ENCODE measurements at regions not wholly inside any gene's neighbourhood (a gene's known extent, or its start where the extent isn't known, plus 50 kb on each side); places are given as distances from the start of the nearest gene placed in this dataset.

GRCh38 chr15:31815411-31816155 is 214.7 kb upstream of the CHRNA7 start:
- BruUV-seq (replicated peaks) = no TSS peak
- DNase-seq = no peak
- H3K79me2 ChIP-seq (ENCODE audit: low read length) = no peaks in the 10 kb centered on the region
- H3K4me3 ChIP-seq (ENCODE audit: low read length) = no peak overlapping the region
- no peak overlapping the region for H2AFZ ChIP-seq (ENCODE audit: low read length)
- H3K9me3 ChIP-seq (ENCODE audit: low read length) = no peaks in the 10 kb centered on the region
- ATAC-seq = no peak
- intact Hi-C loops (cut with micrococcal nuclease) = no loop called here
- H3F3A ChIP-seq (ENCODE audit: low read length, unreplicated experiment) = no peaks in the 10 kb centered on the region
- H3K4me1 ChIP-seq (ENCODE audit: insufficient read depth, low read length) = no peaks in the 10 kb centered on the region
- ChIA-PET POLR2A (ENCODE audit: unreplicated experiment) (no interaction called here), CTCF (no interaction called here)
- H3K9me2 ChIP-seq (replicated peaks; ENCODE audit: low read length) = no peaks in the 10 kb centered on the region
- no peaks in the 10 kb centered on the region for H3K36me3 ChIP-seq (ENCODE audit: low read depth, low read length)
- no peak overlapping the region for H3K27ac ChIP-seq (ENCODE audit: low read length)
- H3K9ac ChIP-seq (ENCODE audit: low read length) = no peak overlapping the region
- no peak overlapping the region for H3K4me2 ChIP-seq (ENCODE audit: low read length)
- H3K27me3 ChIP-seq (ENCODE audit: low read length) = peaks cover 6% of the 10 kb centered on the region
- H4K20me1 ChIP-seq (ENCODE audit: low read length) = no peaks in the 10 kb centered on the region
- TF ChIP-seq, protein P1, sequence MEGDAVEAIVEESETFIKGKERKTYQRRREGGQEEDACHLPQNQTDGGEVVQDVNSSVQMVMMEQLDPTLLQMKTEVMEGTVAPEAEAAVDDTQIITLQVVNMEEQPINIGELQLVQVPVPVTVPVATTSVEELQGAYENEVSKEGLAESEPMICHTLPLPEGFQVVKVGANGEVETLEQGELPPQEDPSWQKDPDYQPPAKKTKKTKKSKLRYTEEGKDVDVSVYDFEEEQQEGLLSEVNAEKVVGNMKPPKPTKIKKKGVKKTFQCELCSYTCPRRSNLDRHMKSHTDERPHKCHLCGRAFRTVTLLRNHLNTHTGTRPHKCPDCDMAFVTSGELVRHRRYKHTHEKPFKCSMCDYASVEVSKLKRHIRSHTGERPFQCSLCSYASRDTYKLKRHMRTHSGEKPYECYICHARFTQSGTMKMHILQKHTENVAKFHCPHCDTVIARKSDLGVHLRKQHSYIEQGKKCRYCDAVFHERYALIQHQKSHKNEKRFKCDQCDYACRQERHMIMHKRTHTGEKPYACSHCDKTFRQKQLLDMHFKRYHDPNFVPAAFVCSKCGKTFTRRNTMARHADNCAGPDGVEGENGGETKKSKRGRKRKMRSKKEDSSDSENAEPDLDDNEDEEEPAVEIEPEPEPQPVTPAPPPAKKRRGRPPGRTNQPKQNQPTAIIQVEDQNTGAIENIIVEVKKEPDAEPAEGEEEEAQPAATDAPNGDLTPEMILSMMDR (conservative IDR thresholded peaks at IDR 0.05; ENCODE audit: low read depth, low read length) = no peak
- TF ChIP-seq EZH2 (IDR thresholded peaks at IDR 0.05; ENCODE audit: low read length, unreplicated experiment) (no peak), EZH2phosphoT487 (IDR thresholded peaks at IDR 0.05; ENCODE audit: borderline replicate concordance, low read length) (no peak)

GRCh38 chr15:31822463-31822862 is 207.9 kb upstream of the CHRNA7 start:
- POLR2A ChIA-PET (ENCODE audit: unreplicated experiment) = no interaction called here
- CTCF ChIA-PET = no interaction called here
- Histone ChIP-seq H3K9me2 (replicated peaks; ENCODE audit: low read length) (no peaks in the 10 kb centered on the region), H3K36me3 (ENCODE audit: low read depth, low read length) (no peaks in the 10 kb centered on the region), H3K4me2 (ENCODE audit: low read length) (no peak overlapping the region), H3K4me1 (ENCODE audit: insufficient read depth, low read length) (no peaks in the 10 kb centered on the region), H3K79me2 (ENCODE audit: low read length) (no peaks in the 10 kb centered on the region), H3K9me3 (ENCODE audit: low read length) (no peaks in the 10 kb centered on the region), H3K27me3 (ENCODE audit: low read length) (peaks cover 26% of the 10 kb centered on the region; the same call in 1 of the 2 replicates), H3K4me3 (ENCODE audit: low read length) (no peak overlapping the region), H3K9ac (ENCODE audit: low read length) (no peak overlapping the region), H4K20me1 (ENCODE audit: low read length) (no peaks in the 10 kb centered on the region), H3F3A (ENCODE audit: low read length, unreplicated experiment) (no peaks in the 10 kb centered on the region), H3K27ac (ENCODE audit: low read length) (no peak overlapping the region), H2AFZ (ENCODE audit: low read length) (no peak overlapping the region)
- BruUV-seq (replicated peaks) = no TSS peak
- TF ChIP-seq, protein P1 (conservative IDR thresholded peaks at IDR 0.05; ENCODE audit: low read depth, low read length) = no peak
- TF ChIP-seq EZH2 (IDR thresholded peaks at IDR 0.05; ENCODE audit: low read length, unreplicated experiment) (no peak), EZH2phosphoT487 (IDR thresholded peaks at IDR 0.05; ENCODE audit: borderline replicate concordance, low read length) (no peak)
- ATAC-seq (no peak), DNase-seq (no peak)
- intact Hi-C loops (cut with micrococcal nuclease) = no loop called here

GRCh38 chr15:31824024-31824423 is 206.3 kb upstream of the CHRNA7 start:
- BruUV-seq (replicated peaks) = no TSS peak
- Histone ChIP-seq H3K4me3 (ENCODE audit: low read length) (no peak overlapping the region), H3K27me3 (ENCODE audit: low read length) (peaks cover 26% of the 10 kb centered on the region; the same call in 1 of the 2 replicates), H4K20me1 (ENCODE audit: low read length) (no peaks in the 10 kb centered on the region), H3K9me2 (replicated peaks; ENCODE audit: low read length) (no peaks in the 10 kb centered on the region), H3K4me1 (ENCODE audit: insufficient read depth, low read length) (no peaks in the 10 kb centered on the region), H3K36me3 (ENCODE audit: low read depth, low read length) (no peaks in the 10 kb centered on the region), H3K9ac (ENCODE audit: low read length) (no peak overlapping the region), H3K4me2 (ENCODE audit: low read length) (no peak overlapping the region), H3F3A (ENCODE audit: low read length, unreplicated experiment) (no peaks in the 10 kb centered on the region), H3K27ac (ENCODE audit: low read length) (no peak overlapping the region), H2AFZ (ENCODE audit: low read length) (no peak overlapping the region), H3K79me2 (ENCODE audit: low read length) (no peaks in the 10 kb centered on the region), H3K9me3 (ENCODE audit: low read length) (no peaks in the 10 kb centered on the region)
- ChIA-PET POLR2A (ENCODE audit: unreplicated experiment) (no interaction called here), CTCF (no interaction called here)
- intact Hi-C loops (cut with micrococcal nuclease) = no loop called here
- TF ChIP-seq EZH2 (IDR thresholded peaks at IDR 0.05; ENCODE audit: low read length, unreplicated experiment) (no peak), EZH2phosphoT487 (IDR thresholded peaks at IDR 0.05; ENCODE audit: borderline replicate concordance, low read length) (no peak)
- TF ChIP-seq, protein P1 (conservative IDR thresholded peaks at IDR 0.05; ENCODE audit: low read depth, low read length) = no peak
- DNase-seq (no peak), ATAC-seq (no peak)

All from PC-3 (cell line).